Left lung (tissue), 4 donors: ENCODE measurements at regions not wholly inside any gene's neighbourhood (a gene's known extent, or its start where the extent isn't known, plus 50 kb on each side); places are given as distances from the start of the nearest gene placed in this dataset.
"Not testable (repeated sequence)": the region's sequence is repeated elsewhere in the genome, so short reads cannot be mapped to it uniquely, and the experiment has no call there.

ENCODE experiments used
- ATAC-seq: fragments of 200-7000 bp; cut with Tn5 transposase; one replicate; pipeline ENCODE4 v1.9.1; 2020; ENCODE audit warnings: moderate library complexity
- DNase-seq, 4 donors: peaks; one replicate each; pipeline ENCODE4 v3.0.0-alpha.2; 2013 to 2020
- H3K27ac ChIP-seq, 2 donors: fragments of 200-600 bp; sonication (generic) in 1 of 2; one replicate each; pipeline versions ENCODE4 v1.5.0 to v1.8.0; 2020 to 2021
- H3K27me3 ChIP-seq, 2 donors: fragments of 200-600 bp; sonication (generic) in 1 of 2; one replicate each; pipeline versions ENCODE4 v1.5.0 to v1.8.0; 2020 to 2021
- H3K36me3 ChIP-seq, 2 donors: fragments of 200-600 bp; sonication (generic) in 1 of 2; one replicate each; pipeline versions ENCODE4 v1.5.0 to v1.8.0; 2020 to 2021
- H3K4me1 ChIP-seq, 2 donors: fragments of 200-600 bp; one replicate each; pipeline ENCODE4 v1.8.0; 2021
- H3K4me3 ChIP-seq, 2 donors: fragments of 200-600 bp; sonication (generic) in 1 of 2; one replicate each; pipeline versions ENCODE4 v1.5.0 to v1.8.0; 2020 to 2021; ENCODE audit warnings: mild to moderate bottlenecking in 1 of 2
- H3K9me3 ChIP-seq, 2 donors: fragments of 200-600 bp; sonication (generic) in 1 of 2; one replicate each; pipeline versions ENCODE4 v1.5.0 to v1.8.0; 2020 to 2021
- intact Hi-C, 2 donors: fragments of 100-400 bp; cut with DNase I; formaldehyde crosslinking; loops; one replicate each; pipeline versions ENCODE4 v1.11.2 to v1.14.2; 2022
- TF ChIP-seq, protein P1 (sequence below), 2 donors: fragments of 200-600 bp; sonication (generic) in 1 of 2; IDR thresholded peaks; one replicate each; pipeline versions ENCODE4 v1.5.0 to v1.8.0; 2021; ENCODE audit warnings: antibody characterized with exemption in 2 of 2
- donor health status: DM: no; HTN: yes; CAD: no.
- donor health status: DM: no; HTN: no; CAD: no.

DNA sequence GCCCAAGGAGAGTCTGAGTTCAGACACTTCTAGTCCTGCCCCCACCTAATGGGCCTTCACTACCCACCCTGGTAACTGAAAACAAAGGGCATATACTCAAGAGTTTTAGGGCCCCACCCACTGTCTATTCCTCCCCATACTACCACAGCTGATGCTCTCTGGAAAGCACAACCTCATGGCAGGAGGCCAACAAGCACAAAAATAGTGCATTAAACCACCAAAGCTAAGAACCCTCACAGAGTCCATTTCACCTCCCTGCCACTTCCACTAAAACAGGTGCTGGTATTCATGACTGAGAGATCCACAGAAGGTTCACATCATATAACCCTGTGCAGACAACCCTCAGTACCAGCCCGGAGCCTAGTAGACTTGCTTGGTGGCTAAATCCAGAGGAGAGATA is 132.1 kb upstream of the ADGRB3 start:
- Histone ChIP-seq H3K36me3 (no peaks in the 10 kb centered on the region), H3K4me3 (no peak overlapping the region), H3K4me1 (no peaks in the 10 kb centered on the region), H3K9me3 (no peaks in the 10 kb centered on the region), H3K27ac (no peak overlapping the region), H3K27me3 (no peaks in the 10 kb centered on the region)
- ATAC-seq (no peak), DNase-seq (no peak)
- TF ChIP-seq, protein P1, sequence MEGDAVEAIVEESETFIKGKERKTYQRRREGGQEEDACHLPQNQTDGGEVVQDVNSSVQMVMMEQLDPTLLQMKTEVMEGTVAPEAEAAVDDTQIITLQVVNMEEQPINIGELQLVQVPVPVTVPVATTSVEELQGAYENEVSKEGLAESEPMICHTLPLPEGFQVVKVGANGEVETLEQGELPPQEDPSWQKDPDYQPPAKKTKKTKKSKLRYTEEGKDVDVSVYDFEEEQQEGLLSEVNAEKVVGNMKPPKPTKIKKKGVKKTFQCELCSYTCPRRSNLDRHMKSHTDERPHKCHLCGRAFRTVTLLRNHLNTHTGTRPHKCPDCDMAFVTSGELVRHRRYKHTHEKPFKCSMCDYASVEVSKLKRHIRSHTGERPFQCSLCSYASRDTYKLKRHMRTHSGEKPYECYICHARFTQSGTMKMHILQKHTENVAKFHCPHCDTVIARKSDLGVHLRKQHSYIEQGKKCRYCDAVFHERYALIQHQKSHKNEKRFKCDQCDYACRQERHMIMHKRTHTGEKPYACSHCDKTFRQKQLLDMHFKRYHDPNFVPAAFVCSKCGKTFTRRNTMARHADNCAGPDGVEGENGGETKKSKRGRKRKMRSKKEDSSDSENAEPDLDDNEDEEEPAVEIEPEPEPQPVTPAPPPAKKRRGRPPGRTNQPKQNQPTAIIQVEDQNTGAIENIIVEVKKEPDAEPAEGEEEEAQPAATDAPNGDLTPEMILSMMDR (IDR thresholded peaks at IDR 0.05) = no peak
- intact Hi-C loops = no loop called here

DNA sequence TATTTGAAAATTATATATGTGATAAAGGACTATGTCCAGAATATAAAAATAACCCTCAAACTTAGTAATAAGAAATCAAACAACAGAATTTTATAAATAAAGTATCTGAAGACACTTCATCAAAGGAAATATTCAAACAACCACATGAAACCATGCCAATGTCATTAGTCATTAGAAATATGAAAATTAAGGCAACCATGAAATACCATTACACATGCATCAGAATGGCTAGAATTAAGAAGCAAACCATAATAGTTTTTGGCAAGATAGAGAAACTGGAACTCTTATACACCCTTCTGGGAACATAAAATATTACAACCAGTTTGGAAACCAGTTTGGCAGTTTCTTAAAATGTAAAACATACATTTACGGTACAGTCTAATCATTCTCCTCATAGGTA is 137.2 kb upstream of the ADGRB3 start:
- Histone ChIP-seq H3K27me3 (no peaks in the 10 kb centered on the region), H3K36me3 (no peaks in the 10 kb centered on the region), H3K27ac (no peak overlapping the region), H3K4me1 (no peaks in the 10 kb centered on the region), H3K4me3 (no peak overlapping the region), H3K9me3 (peaks cover 0 to 15% of the 10 kb centered on the region in 2 donors)
- TF ChIP-seq, protein P1 (IDR thresholded peaks at IDR 0.05) = no peak
- ATAC-seq (no peak), DNase-seq (no peak)
- intact Hi-C loops = no loop called here

DNA sequence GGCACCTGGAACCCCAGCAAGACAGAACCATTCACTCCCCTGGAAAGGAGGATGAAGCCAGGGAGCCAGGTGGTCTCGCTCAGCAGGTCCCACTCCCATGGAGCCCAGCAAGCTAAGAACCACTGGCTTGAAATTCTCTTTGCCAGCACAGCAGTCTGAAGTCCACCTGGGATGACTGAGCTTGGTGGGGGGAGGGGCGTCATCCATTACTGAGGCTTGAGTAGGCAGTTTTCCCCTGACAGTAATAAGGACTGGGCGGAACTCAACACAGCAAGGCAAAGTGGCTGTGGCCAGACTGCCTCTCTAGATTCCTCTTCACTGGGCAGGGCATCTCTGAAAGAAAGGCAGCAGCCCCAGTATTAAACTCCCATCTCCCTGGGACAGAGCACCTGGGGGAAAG is 140.2 kb upstream of the ADGRB3 start:
- H3K4me3 ChIP-seq, H3K27me3 ChIP-seq: not testable (repeated sequence)

DNA sequence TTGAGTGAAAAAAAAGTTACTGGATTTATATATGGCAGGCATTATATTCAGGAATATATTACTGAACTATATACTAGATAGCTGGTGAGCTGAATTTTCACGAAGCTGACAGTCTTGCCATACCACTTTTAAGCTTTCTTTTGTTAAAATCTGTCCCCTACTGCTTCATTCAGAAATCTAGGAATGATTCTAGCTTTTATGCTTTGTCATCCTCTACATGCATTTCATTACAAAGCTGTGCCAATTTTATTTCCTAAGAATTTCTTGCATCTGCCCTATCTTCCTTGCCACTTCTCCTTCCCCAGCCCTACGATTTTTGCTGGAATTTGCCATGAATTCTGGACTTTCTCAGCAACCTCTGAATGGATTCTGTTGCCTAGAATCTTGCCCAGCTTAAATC is 158.5 kb upstream of the ADGRB3 start:
- intact Hi-C loops = no loop called here
- DNase-seq (no peak), ATAC-seq (no peak)
- H3K4me1 ChIP-seq = no peaks in the 10 kb centered on the region
- TF ChIP-seq, protein P1 (IDR thresholded peaks at IDR 0.05) = no peak
- no peaks in the 10 kb centered on the region for H3K27me3 ChIP-seq
- H3K4me3 ChIP-seq = no peak overlapping the region
- H3K9me3 ChIP-seq = no peaks in the 10 kb centered on the region
- no peaks in the 10 kb centered on the region for H3K36me3 ChIP-seq
- H3K27ac ChIP-seq = no peak overlapping the region

More for the DNA sequence above, 140.2 kb upstream of the ADGRB3 start:
- H3K36me3 ChIP-seq, intact Hi-C loops, H3K27ac ChIP-seq, ATAC-seq, H3K4me1 ChIP-seq, DNase-seq: not testable (repeated sequence)
- H3K9me3 ChIP-seq = peaks cover 0 to 21% of the 10 kb centered on the region in 2 donors

DNA sequence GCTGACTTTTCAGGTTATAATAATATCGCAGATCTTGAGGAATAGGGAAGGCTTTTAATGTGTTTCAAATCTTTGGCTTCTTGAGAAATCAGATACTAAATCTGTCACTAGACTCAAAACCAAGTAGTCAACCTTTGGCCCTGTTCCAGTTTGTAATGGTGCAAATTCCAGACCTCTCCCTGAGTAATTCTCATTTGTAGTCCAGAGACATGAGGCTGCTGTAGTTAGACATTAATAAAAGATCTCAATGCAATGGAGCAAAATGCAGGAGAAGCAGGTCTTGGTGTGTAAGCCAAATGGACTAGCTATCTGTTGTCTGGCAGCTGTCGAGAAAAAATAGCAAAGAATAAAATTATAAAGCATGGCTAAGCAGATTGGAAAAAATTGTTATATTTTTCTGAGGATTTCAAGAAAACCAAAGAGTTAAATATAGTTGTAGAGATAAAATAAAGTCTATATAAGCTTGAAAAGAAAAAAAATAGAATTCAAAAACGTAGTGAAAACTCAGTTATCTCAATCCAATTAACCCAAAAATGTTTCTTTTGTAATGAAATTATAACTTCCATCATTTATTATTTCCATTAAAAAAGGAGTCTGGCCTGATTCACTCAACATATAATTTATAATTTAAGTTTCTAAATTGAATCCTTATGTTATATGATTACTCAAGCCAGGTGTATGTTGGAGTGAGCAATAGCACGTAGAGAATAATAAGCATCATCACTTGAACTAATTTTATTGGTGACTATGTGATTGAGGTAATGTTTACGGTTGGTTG is 161.5 kb upstream of the ADGRB3 start:
- ATAC-seq = no peak
- H3K4me1 ChIP-seq = no peaks in the 10 kb centered on the region
- H3K27ac ChIP-seq = no peak overlapping the region
- intact Hi-C loops = no loop called here
- no peaks in the 10 kb centered on the region for H3K9me3 ChIP-seq
- H3K4me3 ChIP-seq = no peak overlapping the region
- H3K27me3 ChIP-seq = no peaks in the 10 kb centered on the region
- H3K36me3 ChIP-seq = no peaks in the 10 kb centered on the region
- TF ChIP-seq, protein P1 (IDR thresholded peaks at IDR 0.05) = no peak
- no peak for DNase-seq
